ENCODE measurements at regions not wholly inside any gene's neighbourhood (a gene's known extent, or its start where the extent isn't known, plus 50 kb on each side); places are given as distances from the start of the nearest gene placed in this dataset.

GRCh38 chr4:23946299-23946698, 56.5 kb upstream of the PPARGC1A start:
- H3K27ac Mint-ChIP-seq, result no peak overlapping the region
- CTCF ChIA-PET, result interaction anchor here (2.5 kb wide), 1 partner anchor 13 kb away, joined by 17 read pairs; no protein-coding TSS in a partner anchor

DNA sequence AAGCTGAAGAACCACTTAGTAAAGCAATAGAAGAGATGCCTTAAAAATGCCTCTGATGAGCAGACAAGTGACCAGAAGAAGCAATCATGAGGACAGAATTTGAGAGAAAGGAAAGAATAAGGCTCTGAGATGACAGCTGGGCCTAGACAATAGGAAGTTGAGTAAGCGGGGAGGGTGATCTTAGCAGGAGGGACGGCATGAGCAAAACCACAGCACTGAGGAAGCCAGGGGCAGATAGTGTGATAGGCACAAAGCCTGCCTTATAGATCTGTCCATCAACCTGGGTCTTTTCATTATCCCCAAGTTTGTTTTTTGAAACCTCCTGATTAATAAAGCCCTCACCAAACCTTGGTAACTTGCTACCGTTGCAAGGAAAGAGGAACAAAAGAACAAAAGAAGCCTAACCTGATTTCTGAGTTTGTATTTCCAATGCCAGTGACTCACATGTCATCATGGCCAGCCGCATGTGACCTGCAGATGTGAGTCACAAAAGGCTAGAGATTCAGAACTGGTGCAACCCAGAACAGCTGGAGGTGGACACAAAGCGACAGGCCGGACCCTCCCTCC, 55.7 kb upstream of the PPARGC1A start:
- TF ChIP-seq, protein P1, sequence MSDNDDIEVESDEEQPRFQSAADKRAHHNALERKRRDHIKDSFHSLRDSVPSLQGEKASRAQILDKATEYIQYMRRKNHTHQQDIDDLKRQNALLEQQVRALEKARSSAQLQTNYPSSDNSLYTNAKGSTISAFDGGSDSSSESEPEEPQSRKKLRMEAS (CRISPR knock-in tag; IDR thresholded peaks at IDR 0.05), result no peak
- TF ChIP-seq E2F1 (CRISPR knock-in tag; IDR thresholded peaks at IDR 0.05) (no peak), GRHL2 (CRISPR knock-in tag; IDR thresholded peaks at IDR 0.05; ENCODE audit: insufficient replicate concordance, severe bottlenecking) (no peak), RORB (CRISPR knock-in tag; IDR thresholded peaks at IDR 0.05) (no peak), OVOL2 (CRISPR knock-in tag; IDR thresholded peaks at IDR 0.05; ENCODE audit: borderline replicate concordance) (no peak), ZNF532 (CRISPR knock-in tag; IDR thresholded peaks at IDR 0.05; ENCODE audit: borderline replicate concordance) (no peak), IRF2 (CRISPR knock-in tag; IDR thresholded peaks at IDR 0.05; ENCODE audit: borderline replicate concordance, low read depth) (no peak), TCF7 (CRISPR knock-in tag; IDR thresholded peaks at IDR 0.05; ENCODE audit: low read depth) (no peak), JUN (CRISPR knock-in tag; IDR thresholded peaks at IDR 0.05) (no peak), EMX1 (CRISPR knock-in tag; IDR thresholded peaks at IDR 0.05) (no peak), TEAD1 (CRISPR knock-in tag; IDR thresholded peaks at IDR 0.05) (no peak), ESRRA (CRISPR knock-in tag; IDR thresholded peaks at IDR 0.05; ENCODE audit: borderline replicate concordance) (no peak), HMGA2 (CRISPR knock-in tag; IDR thresholded peaks at IDR 0.05) (no peak), PREB (CRISPR knock-in tag; IDR thresholded peaks at IDR 0.05; ENCODE audit: borderline replicate concordance) (no peak), ZNF423 (CRISPR knock-in tag; IDR thresholded peaks at IDR 0.05) (no peak), CBFB (CRISPR knock-in tag; IDR thresholded peaks at IDR 0.05; ENCODE audit: low read depth) (no peak)
- TF ChIP-seq, protein P2, sequence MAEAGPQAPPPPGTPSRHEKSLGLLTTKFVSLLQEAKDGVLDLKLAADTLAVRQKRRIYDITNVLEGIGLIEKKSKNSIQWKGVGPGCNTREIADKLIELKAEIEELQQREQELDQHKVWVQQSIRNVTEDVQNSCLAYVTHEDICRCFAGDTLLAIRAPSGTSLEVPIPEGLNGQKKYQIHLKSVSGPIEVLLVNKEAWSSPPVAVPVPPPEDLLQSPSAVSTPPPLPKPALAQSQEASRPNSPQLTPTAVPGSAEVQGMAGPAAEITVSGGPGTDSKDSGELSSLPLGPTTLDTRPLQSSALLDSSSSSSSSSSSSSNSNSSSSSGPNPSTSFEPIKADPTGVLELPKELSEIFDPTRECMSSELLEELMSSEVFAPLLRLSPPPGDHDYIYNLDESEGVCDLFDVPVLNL (CRISPR knock-in tag; IDR thresholded peaks at IDR 0.05; ENCODE audit: borderline replicate concordance, low read depth), result no peak
- TF ChIP-seq, protein P3, sequence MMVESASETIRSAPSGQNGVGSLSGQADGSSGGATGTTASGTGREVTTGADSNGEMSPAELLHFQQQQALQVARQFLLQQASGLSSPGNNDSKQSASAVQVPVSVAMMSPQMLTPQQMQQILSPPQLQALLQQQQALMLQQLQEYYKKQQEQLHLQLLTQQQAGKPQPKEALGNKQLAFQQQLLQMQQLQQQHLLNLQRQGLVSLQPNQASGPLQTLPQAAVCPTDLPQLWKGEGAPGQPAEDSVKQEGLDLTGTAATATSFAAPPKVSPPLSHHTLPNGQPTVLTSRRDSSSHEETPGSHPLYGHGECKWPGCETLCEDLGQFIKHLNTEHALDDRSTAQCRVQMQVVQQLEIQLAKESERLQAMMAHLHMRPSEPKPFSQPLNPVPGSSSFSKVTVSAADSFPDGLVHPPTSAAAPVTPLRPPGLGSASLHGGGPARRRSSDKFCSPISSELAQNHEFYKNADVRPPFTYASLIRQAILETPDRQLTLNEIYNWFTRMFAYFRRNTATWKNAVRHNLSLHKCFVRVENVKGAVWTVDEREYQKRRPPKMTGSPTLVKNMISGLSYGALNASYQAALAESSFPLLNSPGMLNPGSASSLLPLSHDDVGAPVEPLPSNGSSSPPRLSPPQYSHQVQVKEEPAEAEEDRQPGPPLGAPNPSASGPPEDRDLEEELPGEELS (CRISPR knock-in tag; IDR thresholded peaks at IDR 0.05), result no peak
- TF ChIP-seq, protein P4, sequence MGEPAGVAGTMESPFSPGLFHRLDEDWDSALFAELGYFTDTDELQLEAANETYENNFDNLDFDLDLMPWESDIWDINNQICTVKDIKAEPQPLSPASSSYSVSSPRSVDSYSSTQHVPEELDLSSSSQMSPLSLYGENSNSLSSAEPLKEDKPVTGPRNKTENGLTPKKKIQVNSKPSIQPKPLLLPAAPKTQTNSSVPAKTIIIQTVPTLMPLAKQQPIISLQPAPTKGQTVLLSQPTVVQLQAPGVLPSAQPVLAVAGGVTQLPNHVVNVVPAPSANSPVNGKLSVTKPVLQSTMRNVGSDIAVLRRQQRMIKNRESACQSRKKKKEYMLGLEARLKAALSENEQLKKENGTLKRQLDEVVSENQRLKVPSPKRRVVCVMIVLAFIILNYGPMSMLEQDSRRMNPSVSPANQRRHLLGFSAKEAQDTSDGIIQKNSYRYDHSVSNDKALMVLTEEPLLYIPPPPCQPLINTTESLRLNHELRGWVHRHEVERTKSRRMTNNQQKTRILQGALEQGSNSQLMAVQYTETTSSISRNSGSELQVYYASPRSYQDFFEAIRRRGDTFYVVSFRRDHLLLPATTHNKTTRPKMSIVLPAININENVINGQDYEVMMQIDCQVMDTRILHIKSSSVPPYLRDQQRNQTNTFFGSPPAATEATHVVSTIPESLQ (CRISPR knock-in tag; IDR thresholded peaks at IDR 0.05), result no peak
- no peaks in the 10 kb centered on the region for H3K27me3 Mint-ChIP-seq (ENCODE audit: low read depth)
- ChIA-PET POLR2A (no interaction called here), CTCF (interaction anchor here (0.6 to 1.4 kb wide), 3 partner anchors 13 to 21 kb away, joined by 3 to 5 read pairs (median 4); no protein-coding TSS in a partner anchor)
- peak; percentile 20; the same call in 1 of the 2 replicates for ATAC-seq
- 0 out of 2 replicates have a peak, but pooled peaks cover 5% of the 10 kb centered on the region for H3K9me3 Mint-ChIP-seq
- DNase-seq (ENCODE audit: low spot score), result no peak
- no peaks in the 10 kb centered on the region for H3K36me3 Mint-ChIP-seq
- no peak overlapping the region for H3K4me3 Mint-ChIP-seq
- H3K4me1 Mint-ChIP-seq, result peaks cover 26% of the 10 kb centered on the region
- no peak overlapping the region for H3K27ac Mint-ChIP-seq

More at GRCh38 chr4:23946299-23946698, 56.5 kb upstream of the PPARGC1A start:
- POLR2A ChIA-PET, result no interaction called here
- Mint-ChIP-seq H3K4me3 (no peak overlapping the region), H3K9me3 (peaks cover 8% of the 10 kb centered on the region; the same call in 1 of the 2 replicates), H3K4me1 (peaks cover 26% of the 10 kb centered on the region), H3K27me3 (ENCODE audit: low read depth) (no peaks in the 10 kb centered on the region), H3K36me3 (no peaks in the 10 kb centered on the region)
- ATAC-seq (no peak), DNase-seq (ENCODE audit: low spot score) (no peak)
- TF ChIP-seq SP1 (CRISPR knock-in tag; conservative IDR thresholded peaks at IDR 0.05), result no peak
- no peak for TF ChIP-seq GABPB1 (CRISPR knock-in tag; IDR thresholded peaks at IDR 0.05)
